ENCODE measurements at regions not wholly inside any gene's neighbourhood (a gene's known extent, or its start where the extent isn't known, plus 50 kb on each side); places are given as distances from the start of the nearest gene placed in this dataset.

- TF ChIP-seq, protein P1, sequence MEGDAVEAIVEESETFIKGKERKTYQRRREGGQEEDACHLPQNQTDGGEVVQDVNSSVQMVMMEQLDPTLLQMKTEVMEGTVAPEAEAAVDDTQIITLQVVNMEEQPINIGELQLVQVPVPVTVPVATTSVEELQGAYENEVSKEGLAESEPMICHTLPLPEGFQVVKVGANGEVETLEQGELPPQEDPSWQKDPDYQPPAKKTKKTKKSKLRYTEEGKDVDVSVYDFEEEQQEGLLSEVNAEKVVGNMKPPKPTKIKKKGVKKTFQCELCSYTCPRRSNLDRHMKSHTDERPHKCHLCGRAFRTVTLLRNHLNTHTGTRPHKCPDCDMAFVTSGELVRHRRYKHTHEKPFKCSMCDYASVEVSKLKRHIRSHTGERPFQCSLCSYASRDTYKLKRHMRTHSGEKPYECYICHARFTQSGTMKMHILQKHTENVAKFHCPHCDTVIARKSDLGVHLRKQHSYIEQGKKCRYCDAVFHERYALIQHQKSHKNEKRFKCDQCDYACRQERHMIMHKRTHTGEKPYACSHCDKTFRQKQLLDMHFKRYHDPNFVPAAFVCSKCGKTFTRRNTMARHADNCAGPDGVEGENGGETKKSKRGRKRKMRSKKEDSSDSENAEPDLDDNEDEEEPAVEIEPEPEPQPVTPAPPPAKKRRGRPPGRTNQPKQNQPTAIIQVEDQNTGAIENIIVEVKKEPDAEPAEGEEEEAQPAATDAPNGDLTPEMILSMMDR (IDR thresholded peaks at IDR 0.05) = no peak
- no peak for TF ChIP-seq POLR2AphosphoS5 (IDR thresholded peaks at IDR 0.05)
- TF ChIP-seq POLR2A (IDR thresholded peaks at IDR 0.05) = no peak
These were observed 91.5 kb downstream of the FOXL3 start for GRCh38 chr7:381211-382042.

Measured in breast epithelium (tissue), 3 donors.